ENCODE measurements at regions not wholly inside any gene's neighbourhood (a gene's known extent, or its start where the extent isn't known, plus 50 kb on each side); places are given as distances from the start of the nearest gene placed in this dataset.

DNA sequence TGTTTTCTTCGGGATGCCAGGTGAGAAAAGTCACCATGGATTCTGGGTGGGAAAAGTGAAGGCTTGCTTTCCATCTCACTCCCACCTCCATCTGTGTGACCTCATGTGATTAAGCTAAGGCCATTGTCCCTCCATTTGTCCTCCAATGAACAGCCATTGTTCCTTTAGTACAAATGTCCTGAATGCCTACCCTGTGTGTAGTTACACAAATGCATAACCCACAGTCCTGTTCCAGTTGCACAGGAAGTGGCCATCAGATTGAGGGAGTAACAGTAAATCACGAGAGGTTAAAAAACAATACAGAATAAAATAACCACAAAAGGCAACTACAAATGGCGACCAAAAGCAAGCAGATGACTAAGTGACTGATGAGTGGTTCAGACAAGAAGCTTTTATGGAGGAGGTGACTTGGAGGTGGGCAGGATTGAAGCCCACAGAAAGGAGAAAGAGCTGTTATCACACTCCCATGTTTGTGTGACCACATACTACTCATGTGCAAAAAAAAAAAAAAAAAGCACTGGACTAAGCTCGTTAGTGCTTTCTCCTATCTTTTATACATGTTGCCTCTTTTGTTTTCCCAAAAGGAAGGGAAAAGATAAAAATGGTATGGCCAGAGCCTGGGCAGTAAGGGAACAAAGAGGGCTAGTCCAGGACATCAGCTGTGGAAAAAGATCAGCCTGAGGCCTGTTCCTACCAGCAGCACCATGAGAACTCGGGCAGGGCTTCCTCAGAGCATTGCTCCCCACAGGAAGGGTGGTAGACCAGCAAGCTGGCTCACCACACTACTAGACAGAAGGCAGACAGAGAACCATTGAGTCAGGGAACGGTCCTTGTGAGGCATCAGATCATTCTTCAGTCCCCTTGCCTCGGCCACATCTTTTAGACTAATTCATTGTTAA, 111.0 kb downstream of the TFAP2A start:
- no peak for DNase-seq

- DNase-seq, result no peak
Observed at GRCh38 chr6:10302566-10303235, 112.2 kb downstream of the TFAP2A start.

DNA sequence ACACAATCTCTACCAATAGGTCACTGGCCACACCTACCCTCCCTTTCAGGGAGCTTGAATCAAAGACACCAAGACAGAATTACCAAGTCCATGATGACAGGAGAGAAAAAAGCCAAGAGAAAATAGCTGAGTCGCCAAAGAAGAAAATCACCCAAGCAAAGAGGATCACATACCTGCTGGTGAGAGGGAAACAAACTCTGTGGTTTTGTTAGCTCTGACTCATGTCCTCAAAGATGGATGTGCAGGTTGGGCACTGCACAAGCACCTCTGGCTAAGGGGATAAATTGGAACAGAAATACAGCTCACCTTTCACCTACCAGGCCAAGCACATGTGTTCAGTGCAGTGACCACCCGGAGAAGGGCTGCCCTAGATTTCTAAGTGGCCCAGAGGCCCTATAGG, 114.8 kb downstream of the TFAP2A start:
- no peak for DNase-seq

GRCh38 chr6:10297832-10298231, 117.0 kb downstream of the TFAP2A start:
- no peak for DNase-seq

DNA sequence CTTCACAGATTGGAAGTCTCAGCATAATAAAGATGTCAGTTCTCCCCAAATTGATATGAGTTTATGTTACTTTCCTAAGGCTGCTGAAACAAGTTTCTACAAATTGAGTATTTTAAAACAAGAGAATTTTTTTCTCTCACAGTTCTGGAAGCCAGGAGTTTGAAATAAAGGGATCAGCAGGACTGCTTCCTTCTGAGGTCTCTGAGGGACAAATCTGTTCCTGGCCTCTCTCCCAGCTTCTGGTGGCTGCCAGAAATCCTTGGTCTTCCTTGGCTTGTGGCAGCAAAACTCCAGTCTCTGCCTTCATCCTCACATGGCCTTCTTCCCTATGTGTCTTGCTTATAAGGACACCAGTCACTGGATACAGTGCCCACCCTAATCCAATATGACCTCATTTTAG, 136.1 kb downstream of the TFAP2A start:
- DNase-seq, result no peak

- DNase-seq, result no peak
Observed at GRCh38 chr6:10276660-10277287, 138.1 kb downstream of the TFAP2A start.

- DNase-seq, result no peak
Observed at GRCh38 chr6:10276106-10276505, 138.8 kb downstream of the TFAP2A start.

GRCh38 chr6:10272591-10272990, 142.3 kb downstream of the TFAP2A start:
- no peak for DNase-seq

GRCh38 chr6:10271982-10272381, 142.9 kb downstream of the TFAP2A start:
- DNase-seq, result no peak

DNA sequence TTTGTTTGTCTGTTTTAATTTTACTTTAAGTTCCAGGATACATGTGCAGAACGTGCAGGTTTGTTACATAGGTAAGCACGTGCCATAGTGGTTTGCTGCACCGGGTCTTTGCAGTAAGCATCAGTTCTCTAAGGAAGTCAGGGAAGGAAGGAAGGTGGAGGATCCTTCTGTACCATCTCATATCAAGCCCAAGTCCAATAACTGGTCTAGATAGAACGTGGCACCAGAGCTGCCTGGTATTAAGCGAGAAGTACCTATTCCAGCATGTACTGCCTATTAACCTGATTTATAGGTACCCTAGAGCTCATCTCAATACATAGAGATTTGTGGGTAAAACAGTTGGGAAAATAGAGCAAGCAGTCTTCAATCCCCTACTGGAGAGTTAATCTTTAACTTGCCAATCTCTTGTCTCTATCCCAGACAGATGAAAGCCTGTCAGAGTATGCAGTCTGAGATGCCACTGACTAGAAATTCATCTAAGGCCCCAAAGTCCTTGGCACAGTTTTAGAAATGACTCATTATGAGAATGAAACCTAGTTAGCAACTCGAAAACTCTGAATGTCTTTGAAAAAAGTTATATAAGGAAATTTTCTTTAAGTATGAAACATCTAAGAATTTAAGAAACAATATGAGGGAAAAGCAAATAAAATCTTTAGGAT, 144.9 kb downstream of the TFAP2A start:
- DNase-seq, result no peak

DNA sequence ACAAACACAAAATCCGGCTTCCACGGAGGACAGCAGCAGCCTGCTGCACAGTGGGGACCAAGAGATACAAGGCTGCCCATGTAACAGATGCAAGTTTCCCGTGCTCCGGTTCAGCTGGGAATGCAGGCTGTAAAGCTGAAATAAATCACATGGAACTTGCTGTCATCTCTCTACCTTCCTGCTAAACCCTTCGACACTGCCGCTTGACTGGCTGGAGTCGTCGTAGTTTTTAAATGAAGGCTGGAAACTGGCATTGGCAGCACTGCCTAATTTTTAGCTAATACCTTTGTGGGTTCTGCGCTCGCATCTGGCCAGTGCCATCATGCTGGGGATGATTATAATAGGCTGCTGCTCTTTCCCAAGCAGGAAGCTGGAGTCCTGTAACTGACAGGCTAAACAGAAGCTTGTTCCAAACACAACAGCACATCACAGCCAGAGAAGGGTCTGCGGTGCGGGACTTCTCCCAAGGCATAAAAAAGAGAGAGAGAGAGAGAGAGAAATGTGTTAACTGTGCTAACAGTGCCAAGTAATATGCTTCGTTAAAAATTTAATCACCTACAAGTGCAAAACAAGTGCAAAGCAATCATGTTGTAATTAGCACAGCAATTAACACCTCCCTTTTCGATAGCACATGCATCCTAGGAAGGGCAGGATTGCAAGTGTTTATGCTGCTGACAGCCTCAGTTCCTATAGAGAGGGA, 146.1 kb downstream of the TFAP2A start:
- no peak for DNase-seq

GRCh38 chr6:10268111-10268510, 146.8 kb downstream of the TFAP2A start:
- DNase-seq, result no peak

GRCh38 chr6:10266462-10266861, 148.4 kb downstream of the TFAP2A start:
- no peak for DNase-seq

- no peak for DNase-seq
Observed at GRCh38 chr6:10266061-10266460, 148.8 kb downstream of the TFAP2A start.

DNA sequence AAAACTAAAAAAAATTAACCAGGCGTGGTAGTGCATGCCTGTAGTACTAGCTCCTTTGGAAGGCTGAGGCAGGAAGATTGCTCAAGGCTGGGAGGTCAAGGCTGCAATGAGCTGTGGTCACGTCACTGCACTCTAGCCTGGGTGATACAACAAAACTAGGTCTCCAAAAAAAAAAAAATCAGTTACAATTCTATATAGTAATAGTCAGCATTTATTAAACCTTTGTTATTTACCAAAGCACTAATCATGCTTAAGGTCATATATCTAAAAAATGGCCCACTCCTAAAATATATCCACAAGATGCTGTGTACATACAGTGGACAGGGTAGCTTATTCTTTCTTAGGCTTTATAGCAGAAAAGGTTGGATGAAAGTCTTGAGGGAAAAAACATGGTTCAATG, 152.4 kb downstream of the TFAP2A start:
- no peak for DNase-seq

DNA sequence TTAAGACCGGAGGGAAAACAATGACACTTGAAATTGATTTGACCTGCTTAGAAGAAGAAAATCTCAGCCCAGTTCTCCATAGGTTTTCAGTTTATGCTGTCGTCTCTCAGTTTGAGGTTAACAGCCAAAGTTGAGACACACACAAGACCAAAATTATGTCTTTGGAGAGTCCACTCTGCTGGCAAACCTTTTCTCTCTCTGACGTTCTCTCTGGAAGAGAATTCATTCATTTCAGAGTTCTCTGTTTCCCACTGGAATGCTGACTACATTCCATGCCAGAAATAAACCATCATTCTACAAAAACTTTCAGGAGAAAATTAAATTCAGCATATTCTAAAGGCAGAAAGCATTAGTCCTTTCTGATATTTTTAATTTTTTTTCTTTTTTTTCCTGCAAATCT, 155.2 kb downstream of the TFAP2A start:
- no peak for DNase-seq

DNA sequence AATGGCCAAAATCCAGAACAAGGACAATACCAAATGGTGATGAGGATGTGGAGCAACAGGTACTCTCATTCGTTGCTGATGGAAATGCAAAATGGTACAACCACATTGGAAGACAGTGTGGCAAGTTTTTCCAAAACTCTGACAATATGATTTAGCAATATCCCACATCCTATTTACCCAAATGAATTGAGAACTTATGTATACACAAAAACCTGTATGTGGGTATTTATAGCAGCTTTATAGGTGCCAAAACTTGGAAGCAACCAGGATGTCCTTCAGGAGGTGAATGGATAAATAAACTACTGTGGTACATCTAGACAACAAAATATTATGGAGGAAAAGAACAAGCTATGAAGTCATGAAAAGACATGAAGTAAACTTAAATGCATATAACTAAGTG, 156.5 kb downstream of the TFAP2A start:
- no peak for DNase-seq

GRCh38 chr6:10256113-10256690, 158.7 kb downstream of the TFAP2A start:
- no peak for DNase-seq

GRCh38 chr6:10250655-10251220, 164.1 kb downstream of the TFAP2A start:
- no peak for DNase-seq

DNA sequence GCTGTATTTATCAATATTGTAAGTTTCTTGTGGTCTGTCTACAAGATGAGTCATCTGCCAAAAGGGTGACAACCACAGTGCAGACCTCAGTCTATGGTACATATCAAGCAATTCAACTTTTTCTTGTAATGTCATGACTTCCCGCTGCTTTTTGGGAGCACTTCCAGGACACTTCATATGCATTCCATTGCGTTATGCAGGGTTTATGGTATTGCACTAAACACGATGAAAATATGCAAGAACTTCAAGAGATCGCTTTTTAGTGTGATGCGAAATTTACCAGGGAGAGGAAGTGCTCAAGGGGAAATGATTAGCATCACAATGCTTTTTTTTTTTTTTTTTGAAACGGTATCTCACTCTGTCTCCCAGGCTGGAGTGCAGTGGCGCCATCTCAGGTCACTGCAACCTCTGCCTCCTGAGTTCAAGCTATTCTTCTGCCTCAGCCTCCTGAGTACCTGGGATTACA, 166.5 kb downstream of the TFAP2A start:
- DNase-seq, result no peak

- DNase-seq, result no peak
Observed at GRCh38 chr6:10237298-10238038, 177.4 kb downstream of the TFAP2A start.

Measured in NK-92 treated with Interleukin-12 subunit alpha and Interleukin-12 subunit beta, amount 100 ng/mL, for 24 hours (cell line).